Effector CD4-positive, alpha-beta T cell (primary cell): ENCODE measurements at regions not wholly inside any gene's neighbourhood (a gene's known extent, or its start where the extent isn't known, plus 50 kb on each side); places are given as distances from the start of the nearest gene placed in this dataset.

ENCODE experiments used
- DNase-seq: peaks from one replicate; pipeline ENCODE4 v3.0.0-alpha.2; 2020

DNA sequence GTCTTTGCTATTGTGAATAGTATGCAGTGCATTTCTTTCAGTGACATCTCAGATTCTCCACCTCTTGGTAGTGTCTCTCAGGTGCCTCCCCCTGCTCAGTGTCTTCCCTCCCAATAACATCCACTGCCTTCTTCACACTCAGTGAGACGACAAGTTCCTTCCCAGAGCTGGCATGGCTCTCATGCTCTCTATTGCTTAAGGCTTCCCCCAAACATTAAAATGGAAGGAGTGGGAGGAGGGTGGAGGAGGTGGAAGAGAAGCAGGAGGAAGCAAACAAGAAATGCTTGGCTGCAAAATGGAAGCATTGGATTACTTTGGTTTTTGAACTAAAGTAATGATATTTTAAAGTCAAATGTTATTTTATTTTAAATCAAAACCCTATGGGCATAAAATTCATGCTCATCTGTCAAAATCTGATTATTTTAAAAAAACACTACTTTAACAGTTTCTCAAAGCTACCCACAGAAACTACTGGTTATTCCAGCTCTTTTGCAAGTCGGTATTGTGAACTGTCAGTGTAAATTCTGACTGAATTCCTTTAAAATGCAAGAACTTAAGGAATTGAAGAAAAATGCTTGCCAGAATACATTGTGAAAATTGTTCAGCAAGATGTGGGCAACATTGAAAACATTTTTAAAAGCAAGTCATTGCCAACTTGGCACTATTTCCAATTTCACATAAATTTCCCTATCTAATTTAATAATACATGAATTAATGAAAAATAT is 727.6 kb upstream of the ARGLU1 start:
- DNase-seq = no peak

DNA sequence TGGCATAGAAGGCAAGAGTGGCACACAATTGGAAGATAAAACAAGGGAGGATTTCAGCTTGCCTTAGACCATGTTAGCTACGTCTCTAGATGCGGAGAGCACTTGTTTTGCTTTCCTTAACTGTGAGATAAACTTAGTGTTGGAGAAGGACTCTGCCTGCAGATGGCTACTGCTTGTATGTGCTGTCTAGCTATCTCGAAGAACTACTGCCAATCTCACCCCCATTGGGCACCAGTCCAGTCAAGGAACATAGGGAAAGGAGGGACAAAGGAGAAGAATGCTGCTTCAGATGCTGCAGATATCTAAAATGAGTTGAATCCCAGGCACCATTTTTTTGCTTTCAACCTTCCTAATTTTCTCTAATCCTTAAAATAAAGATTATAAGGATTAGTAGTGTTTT is 726.0 kb upstream of the ARGLU1 start:
- no peak for DNase-seq

DNA sequence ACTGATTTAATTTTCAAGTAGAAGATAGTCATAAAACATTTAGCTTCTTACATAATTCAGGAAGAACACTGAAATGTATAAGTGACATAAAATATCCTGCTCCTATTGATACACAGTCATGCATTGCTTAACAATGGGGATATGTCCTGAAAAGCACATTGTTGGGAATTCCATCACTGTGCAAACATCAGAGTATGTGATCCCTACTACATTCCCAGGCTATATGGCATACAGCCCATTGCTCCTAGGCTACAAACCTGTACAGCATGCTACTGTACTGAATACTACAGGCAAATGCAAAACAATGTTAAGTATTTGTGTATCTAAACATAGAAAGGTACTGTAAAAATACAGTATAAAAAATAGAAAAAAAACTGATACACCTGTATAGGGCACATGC is 723.9 kb upstream of the ARGLU1 start:
- DNase-seq = no peak

DNA sequence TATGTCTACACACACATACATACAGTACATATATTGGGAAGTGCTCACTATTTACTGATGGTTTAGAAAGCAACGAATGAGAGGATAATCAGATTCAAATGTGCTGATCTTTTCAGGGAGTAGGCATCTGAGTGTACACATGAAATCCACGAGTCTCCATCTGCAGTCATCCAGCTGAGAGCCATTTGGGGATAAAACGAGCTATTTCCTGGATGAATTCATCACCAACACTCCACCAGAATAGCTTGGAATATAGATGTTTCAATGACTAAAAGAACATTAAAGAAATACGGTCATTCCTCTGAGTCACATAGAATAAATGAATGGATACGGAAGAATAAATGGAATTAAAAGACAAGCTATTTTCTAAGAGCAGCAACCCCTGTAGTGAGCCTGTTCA is 721.6 kb upstream of the ARGLU1 start:
- DNase-seq = no peak

DNA sequence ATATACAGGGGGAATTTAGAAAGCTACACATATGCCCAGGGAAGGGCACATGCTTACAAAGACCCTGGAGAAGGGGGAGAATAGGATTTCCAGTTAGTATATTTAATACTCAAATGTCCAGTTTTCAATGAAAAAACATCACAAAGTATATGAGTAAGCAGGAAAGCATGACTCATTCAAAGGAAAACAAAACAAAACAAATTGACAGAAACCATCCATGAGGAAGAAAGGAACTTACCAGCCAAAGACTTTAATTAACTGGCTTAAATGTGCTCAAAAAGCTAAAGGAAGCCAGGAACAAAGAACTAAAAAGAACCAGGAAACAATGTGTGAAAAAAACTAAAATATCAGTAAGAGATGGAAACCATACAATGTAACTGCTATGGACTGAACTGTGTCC is 716.2 kb upstream of the ARGLU1 start:
- no peak for DNase-seq

DNA sequence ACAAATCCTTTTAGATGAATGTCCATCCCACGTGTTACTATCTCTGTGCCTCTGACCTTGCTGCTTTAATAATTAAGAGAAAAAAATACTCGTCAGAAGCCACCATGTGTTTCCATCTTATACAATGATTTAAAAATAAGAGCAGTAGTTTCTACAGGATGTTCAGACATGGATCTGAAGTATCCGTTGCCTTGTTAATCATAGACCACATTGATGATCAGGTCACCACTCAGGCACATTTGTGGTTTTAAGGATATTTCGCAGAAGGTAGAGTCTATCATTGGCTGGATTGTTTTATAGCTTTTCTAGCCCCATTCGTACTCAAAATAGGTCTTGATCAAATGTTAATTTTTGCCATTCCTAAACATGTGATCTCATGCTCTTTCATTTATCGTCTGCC is 710.0 kb upstream of the ARGLU1 start:
- DNase-seq = no peak

DNA sequence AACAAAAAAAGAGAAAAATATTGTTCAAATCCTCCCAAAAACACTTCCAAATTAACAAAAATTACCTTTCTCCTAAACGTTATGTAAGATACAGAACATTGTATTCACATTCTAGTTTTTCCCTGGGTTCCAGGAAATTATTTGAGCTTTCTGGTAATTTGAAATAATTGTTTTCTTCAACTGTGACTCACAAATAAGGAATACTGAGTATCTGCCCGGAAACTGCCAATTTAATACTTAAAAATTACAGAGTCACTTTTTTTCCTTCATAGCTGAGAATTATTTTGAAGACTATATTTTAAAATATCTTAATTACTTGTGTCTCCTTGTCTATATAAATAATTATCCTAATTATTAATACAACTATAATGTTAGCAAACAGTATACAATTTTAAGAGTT is 709.0 kb upstream of the ARGLU1 start:
- DNase-seq = no peak

DNA sequence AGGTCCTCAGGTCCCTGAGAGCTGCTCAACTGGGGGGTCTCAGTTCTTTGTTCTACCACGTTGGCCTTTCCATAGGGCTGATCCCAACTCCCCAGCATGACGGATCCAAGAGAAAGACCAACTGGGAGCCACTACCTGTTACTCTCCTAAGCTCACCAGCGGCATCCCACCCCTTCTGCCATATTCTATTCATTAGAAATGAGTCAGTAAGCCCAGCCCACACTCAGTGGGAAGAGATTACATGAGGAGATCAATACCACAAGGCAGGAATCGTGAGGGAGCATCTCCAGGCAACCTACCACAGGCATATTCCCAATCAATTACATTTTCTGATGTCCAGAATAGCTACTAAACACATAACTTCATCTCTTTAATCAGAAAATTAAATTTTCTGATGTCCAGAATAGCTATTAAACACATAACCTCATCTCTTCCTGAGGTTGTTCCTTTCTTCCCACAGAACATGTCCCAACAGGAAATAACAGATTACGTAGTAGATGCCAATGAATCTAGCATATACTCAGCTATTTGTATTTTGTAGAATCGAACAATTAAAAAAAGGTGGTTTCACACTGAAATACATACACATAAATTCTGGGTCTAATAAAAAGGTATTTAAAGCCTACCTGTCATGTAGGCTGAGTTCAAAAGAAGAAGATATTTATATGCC is 708.1 kb upstream of the ARGLU1 start:
- no peak for DNase-seq

DNA sequence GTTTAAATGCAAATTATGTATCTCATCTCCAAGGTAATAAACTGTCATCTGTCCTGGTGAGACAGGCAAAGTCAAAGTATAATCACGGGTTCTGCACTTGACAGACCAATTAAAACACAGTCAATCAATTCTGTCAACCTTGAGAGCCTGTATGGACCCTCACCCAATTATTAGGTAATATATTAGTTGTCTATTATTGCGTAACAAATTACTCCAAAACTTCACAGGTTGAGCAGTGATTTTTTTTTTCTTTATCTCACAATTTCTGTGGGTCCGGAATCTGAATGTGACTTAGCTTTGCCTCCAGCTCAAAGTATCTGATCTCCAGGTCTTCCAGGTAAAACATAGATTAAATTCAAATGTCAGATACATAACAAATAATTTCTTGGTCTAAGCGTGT is 707.4 kb upstream of the ARGLU1 start:
- DNase-seq = no peak

DNA sequence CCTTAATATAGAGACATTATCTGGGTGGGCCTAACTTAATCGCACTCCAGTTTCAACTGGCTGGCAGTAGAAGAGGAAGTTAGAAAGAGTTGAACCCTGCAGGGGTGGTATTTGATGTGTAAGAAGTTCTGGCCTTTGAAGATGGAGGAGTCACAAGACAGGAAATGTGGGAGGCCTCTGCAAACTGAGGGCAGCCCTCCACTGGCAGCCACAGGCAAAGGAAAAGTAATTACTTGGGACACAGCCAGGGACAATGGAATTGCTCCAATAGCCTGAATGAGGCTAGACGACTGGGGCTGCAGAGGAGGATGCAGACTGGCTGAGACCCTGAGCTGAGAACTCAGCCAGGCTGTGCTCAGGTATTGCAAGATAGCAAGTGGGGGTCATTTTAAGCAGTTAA is 703.3 kb upstream of the ARGLU1 start:
- DNase-seq = no peak

DNA sequence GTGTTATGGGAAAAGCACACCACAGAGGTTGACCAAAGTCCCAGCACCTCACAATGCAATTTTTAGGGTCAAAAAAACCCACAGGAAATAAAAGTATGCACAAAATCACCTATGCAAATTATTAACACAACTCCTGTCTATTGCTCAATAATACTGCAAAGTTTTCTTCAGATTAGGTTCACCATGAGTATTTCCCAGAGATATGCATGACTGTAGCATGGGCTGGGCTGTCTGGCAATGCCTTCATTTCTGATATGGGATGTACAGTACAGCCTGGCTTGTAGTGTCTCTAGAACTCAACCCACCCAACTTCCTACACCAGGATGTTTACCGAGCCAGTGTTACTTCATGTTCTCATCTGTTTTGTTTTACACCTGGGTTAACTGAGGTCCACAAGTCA is 698.7 kb upstream of the ARGLU1 start:
- DNase-seq = no peak

DNA sequence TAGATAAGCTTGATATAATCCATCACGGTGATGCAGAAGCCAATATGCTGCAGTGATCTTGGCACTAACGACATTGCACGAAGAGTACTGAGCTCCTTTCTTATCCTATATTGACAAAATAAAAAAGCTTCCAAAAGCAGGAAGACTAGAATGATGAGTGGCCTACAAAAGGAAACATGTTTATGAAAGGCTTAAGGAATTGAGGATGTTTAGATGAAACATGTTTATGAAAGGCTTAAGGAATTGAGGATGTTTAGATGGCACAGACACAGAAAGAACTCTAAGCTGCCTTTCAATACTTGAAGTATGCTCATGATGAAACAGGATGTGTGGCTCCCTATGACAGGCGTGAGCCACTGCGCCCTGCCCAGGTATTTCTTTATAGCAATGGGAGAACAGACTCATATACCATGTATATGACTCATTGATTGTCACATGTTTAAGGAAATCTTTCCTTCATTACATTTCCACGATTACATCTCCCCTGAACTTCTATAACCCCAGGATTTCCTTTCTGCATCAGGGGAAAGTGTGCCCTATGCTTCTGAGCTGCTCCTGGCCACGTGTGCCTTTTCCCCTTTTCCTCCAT is 690.8 kb upstream of the ARGLU1 start:
- no peak for DNase-seq

DNA sequence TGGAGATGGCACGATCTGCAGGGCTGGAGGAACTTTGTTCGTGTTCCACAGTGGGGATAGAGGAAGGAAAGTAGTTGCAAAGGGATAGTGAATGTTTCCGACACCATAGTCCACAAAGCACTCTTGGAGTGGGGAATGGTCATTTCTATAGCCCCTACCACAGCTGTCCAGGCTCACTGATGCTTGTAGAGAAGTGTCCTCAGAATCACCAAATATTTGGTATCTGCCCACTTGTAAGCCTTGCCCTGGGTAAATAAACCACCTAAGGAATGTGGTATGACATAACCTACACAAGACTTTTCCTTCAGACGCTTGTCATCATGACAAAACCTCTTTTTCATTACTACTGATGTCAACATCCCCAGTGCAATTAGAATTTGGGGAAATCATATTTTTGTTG is 686.5 kb upstream of the ARGLU1 start:
- no peak for DNase-seq

DNA sequence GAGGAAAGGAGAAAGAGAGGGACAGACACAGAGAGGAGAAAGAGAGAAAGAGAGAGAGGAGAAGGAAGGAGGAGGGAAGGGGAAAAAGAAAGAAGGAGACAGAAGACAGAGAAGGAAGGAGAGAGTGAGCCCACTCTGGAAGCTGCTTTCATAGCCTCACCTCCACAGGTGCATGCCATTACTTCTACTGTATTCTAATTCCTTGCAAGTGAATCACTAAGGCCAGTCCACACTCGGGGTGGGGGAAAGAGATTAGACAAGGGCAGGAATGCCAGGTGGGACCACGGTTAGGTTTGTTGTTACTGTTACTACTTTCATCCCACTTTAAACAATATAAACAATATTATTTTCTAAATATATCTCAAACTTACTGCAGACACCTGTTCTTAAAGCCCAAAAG is 684.5 kb upstream of the ARGLU1 start:
- DNase-seq = no peak

DNA sequence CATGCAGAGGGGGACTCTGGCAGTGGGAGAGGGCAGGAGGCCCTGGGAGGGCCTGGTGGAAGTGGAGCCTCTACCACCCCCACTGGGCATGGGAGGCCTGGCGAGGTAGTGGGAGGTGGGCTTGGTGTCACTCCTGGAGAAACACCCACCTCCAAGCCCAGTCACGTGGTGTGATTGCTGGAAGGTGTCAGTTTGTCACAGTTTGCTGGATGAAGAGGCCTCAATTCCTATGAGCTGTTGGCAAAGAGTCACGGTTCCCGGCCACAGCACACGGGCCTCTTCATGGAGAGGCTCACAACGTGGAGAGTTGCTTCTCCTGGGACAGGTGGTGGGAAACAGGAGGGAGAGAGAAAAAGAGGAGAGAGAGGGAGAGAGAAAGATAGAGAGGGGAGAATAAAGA is 684.1 kb upstream of the ARGLU1 start:
- no peak for DNase-seq

DNA sequence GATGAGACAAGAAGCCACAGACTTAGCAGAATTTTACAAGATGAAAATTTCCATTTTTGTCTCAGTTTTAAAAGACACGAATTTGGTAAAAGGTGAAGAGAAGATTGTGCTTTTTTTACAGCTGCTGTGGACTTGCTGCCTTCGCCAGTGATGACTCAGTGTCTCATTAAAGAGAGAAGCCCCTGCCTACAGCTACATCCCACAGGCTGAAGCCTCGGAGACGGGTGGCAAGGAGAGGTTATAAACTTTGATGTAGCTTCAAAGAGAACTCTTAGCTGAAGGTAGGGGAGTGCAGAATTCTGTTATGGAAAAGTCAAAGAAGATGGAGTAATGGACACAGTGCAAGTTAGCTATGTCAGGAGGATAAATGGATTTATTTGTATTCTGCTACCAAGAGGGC is 683.4 kb upstream of the ARGLU1 start:
- DNase-seq = no peak

DNA sequence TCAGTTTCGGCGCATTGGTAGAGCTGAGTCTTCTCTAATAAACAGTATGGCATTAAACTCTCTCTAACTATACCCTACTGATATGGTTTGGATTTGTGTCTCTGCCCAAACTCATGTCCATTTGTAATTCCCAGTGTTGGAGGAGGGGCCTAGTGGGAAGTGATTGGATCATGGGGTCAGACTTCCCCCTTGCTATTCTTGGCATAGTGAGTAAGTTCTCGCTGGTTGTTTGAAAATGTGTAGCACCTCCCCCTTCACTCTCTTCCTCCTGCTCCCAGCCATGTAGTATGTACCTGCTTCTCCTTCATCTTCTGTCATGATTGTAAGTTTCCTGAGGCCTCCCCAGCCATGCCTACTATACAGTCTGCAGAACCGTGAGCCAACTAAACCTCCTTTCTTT is 682.7 kb upstream of the ARGLU1 start:
- DNase-seq = no peak

DNA sequence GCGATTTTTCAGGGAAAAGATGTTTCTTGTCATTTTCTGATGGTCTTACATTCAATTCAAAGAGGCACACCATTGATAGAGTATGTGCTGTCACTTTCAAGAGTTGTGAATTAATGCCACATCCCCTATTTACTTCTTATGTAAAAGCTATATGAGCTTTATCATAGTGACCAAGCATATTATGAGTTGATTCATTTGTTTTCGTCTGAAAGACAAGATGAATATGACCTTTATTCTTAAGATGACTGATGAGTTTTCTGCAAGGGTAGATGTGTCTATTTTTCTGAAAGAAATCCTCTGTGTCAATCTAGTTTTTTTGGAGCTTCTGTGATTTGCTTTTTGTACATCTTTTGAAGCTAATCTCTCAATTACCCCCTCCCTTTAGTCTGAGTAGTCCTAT is 676.3 kb upstream of the ARGLU1 start:
- DNase-seq = no peak

DNA sequence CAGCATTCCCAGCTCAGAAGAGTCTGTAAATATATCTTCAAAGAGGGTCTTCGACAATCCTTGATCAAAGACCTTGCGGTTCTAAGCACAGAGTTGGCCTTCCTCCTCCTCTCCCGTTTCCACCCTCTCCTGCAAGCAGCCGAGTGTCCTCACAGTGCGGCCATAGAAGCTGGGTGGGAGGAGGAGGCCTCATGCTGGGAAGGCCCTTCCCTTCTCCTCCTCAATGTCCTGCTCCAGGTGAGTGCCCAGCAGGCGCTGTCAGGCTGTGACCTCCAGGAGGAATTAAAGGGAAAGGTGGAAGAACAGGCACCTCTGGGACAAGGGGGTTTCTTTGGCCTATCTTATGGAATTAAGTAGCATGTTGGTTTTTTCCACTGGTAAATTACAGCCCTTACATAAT is 674.2 kb upstream of the ARGLU1 start:
- no peak for DNase-seq

DNA sequence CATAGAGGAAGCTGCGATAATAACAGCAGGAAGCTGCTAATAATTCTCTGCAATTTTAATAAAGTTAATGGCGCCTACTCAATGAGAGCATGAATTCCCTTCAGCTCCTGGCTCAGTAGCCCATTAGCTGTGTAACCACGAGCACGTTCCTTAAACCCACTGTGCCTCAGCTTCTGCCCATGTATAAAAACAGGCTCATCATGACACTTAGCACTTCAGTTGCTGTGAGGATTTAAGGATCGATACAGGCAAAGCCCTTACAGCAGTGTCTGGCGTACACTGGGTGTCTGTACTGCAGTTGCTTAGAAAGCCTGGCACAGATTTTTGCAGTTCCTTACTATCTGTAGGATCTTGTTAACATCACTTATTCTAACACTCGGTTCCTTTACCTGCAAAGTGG is 673.4 kb upstream of the ARGLU1 start:
- no peak for DNase-seq

DNA sequence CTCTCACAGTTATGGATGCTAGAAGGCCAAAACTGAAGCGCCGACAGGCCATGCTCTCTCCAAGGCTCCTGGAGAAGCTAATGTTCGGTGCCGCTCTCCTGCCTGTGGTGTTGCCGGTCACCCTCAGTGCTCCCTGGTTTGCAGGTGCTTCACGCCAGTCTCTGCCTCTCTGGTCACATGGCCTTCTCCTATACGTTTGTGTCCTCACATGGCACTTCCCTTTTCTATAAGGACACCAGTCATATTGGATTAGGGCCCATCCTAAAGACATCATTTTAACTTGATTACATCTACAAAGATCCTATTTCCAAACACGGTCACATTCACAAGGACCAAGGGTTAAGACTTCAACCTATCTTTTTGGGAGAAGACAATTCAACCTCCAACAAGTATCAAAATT is 671.3 kb upstream of the ARGLU1 start:
- no peak for DNase-seq

DNA sequence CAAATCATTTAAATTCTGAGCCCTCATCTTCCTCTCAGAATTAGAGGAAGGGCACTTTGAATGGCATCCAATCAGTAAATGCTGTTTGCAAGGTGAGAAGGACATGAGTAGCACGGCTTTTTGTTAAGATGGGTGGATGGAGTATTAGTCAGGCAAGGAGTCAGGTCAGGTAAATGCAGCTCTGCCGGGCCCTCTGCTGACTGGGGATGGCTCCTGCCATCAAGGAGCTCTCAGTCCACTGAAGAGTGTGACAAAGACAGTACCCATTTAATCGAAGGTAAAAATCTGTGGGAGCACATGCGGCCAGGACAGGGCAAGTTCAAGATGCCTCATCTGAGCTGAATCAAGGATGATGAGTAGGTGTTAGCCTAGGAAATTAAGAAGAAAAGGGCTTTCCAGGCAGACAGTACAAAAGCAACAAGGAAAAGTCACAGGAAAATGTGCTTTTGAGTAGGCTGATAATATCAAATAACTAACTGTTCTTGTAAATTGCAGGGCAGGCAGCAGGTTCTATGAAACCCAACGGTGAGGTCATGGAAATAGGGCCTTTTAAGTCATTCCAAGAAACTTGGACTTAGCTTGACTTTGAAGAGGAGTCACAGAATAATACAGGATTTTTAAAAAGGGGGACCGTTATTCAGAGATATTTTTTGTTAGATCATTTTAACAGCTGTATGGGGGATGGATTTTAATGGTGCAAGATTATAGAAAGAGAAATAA is 670.5 kb upstream of the ARGLU1 start:
- no peak for DNase-seq

DNA sequence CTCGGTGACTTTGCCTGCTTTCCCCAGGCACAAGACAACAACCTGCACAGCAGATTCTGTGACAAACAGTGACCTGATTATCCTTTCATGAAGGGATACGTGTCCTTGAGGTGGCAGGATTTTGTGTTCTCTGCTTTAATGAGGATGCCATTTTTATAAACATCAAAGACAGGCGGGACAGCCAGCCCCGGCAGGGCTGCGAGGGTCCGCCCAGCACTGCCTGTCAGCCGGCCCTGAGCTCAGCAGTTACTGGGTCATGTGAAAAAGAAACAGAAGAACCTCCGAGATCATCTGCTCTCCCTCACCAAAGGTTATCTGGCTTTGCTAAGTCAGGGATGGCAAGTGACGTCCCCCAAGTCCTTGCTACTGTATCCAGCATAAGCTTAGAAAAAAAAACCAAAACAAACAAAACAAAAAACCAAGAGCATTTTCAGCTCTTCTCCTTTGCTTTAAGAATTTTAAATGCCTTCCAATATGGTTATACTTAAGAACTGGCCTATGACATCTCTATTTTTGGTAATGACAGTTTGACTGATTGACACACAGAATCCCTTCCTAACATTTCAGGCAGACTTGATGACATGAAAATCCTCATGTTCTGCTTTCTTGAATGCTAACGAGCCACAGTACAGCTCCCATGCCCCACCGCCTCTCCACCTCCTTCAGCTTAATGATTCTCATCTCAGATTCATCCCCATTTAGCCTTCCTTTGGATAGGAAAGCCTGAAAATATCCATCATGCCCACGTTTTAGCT is 666.6 kb upstream of the ARGLU1 start:
- no peak for DNase-seq
